GM12892 (cell line): ENCODE measurements at regions not wholly inside any gene's neighbourhood (a gene's known extent, or its start where the extent isn't known, plus 50 kb on each side); places are given as distances from the start of the nearest gene placed in this dataset.

ENCODE experiments used
- POLR2A ChIP-seq: IDR thresholded peaks from 2 replicates; pipeline ENCODE4 v1.6.1; 2011; ENCODE audit warnings: low read depth, low read length, control low read depth
- POLR2AphosphoS5 ChIP-seq: IDR thresholded peaks from 2 replicates; pipeline ENCODE4 v1.6.1; 2011; ENCODE audit warnings: low read depth, low read length, control low read depth
- TAF1 ChIP-seq: IDR thresholded peaks from 2 replicates; pipeline ENCODE4 v1.6.1; 2011; ENCODE audit warnings: low read depth, mild to moderate bottlenecking, control low read depth, low read length, borderline replicate concordance

DNA sequence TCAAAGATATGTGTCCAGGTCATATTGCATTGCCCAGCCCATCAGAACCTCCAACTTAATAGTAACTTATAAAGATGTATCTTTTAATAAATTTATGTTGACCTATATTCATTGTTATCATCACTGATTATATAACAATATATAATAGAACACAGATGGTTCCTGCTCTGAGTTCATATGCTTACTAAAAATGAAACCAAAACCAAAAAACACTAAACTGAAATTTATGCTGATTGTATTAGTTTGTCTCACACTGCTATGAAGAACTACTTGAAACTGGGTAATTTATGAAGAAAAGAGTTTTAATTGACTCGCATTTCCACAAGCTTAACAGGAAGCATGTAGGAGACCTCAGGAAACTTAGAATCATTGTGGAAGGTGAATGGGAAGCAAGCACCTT lies 462.5 kb upstream of the TYRP1 start:
- no peak for TF ChIP-seq POLR2AphosphoS5
- TF ChIP-seq TAF1 = no peak
- no peak for TF ChIP-seq POLR2A
